GM23338 (cell line): ENCODE measurements at regions not wholly inside any gene's neighbourhood (a gene's known extent, or its start where the extent isn't known, plus 50 kb on each side); places are given as distances from the start of the nearest gene placed in this dataset.

Experiments
- ATAC-seq: fragments of 200-7000 bp; cut with Tn5 transposase; 3 replicates; pipeline ENCODE4 v1.9.1; 2020
- DNase-seq: peaks from one replicate; pipeline ENCODE4 v3.0.0-alpha.2; 2015; ENCODE audit warnings: low spot score
- H2AFZ ChIP-seq: fragments of 200-600 bp; sonication (generic); 2 replicates; pipeline ENCODE4 v1.8.0; 2016; ENCODE audit warnings: antibody characterized with exemption, mild to moderate bottlenecking, moderate library complexity
- H3F3A ChIP-seq: fragments of 200-600 bp; sonication (generic); replicated peaks from 2 replicates; pipeline ENCODE4 v1.8.0; 2017; ENCODE audit warnings: antibody characterized with exemption, mixed run types, low read depth
- H3K27ac ChIP-seq: fragments of 200-600 bp; sonication (generic); 2 replicates; pipeline ENCODE4 v1.6.1; 2016; ENCODE audit warnings: low read depth
- H3K27me3 ChIP-seq: fragments of 200-600 bp; sonication (generic); 2 replicates; pipeline ENCODE4 v1.8.0; 2016; ENCODE audit warnings: mild to moderate bottlenecking, mixed run types, moderate library complexity; ENCODE audit not compliant: insufficient read depth
- H3K36me3 ChIP-seq: fragments of 200-600 bp; sonication (generic); 2 replicates; pipeline ENCODE4 v1.8.0; 2016; ENCODE audit warnings: mild to moderate bottlenecking; ENCODE audit not compliant: insufficient read depth
- H3K4me1 ChIP-seq: fragments of 200-600 bp; sonication (generic); 2 replicates; pipeline ENCODE4 v1.8.0; 2016; ENCODE audit warnings: mild to moderate bottlenecking, moderate library complexity; ENCODE audit not compliant: insufficient read depth
- H3K4me2 ChIP-seq: fragments of 200-600 bp; sonication (generic); 2 replicates; pipeline ENCODE4 v1.7.1; 2017; ENCODE audit warnings: mixed run types
- H3K4me3 ChIP-seq: fragments of 200-600 bp; sonication (generic); 2 replicates; pipeline ENCODE4 v1.6.1; 2016; ENCODE audit warnings: mixed run types
- H3K79me2 ChIP-seq: fragments of 200-600 bp; sonication (generic); replicated peaks from 2 replicates; pipeline ENCODE4 v1.8.0; 2017; ENCODE audit warnings: mild to moderate bottlenecking; ENCODE audit not compliant: insufficient read depth
- H3K9me2 ChIP-seq: fragments of 200-600 bp; sonication (generic); 2 replicates; pipeline ENCODE4 v1.8.0; 2017; ENCODE audit not compliant: insufficient read depth
- H4K20me1 ChIP-seq: fragments of 200-600 bp; sonication (generic); replicated peaks from 2 replicates; pipeline ENCODE4 v1.8.0; 2017; ENCODE audit warnings: mild to moderate bottlenecking; ENCODE audit not compliant: insufficient read depth
- H3K27ac Mint-ChIP-seq: 2 replicates; pipeline ENCODE4 v1.8.0; 2020; ENCODE audit warnings: inconsistent platforms, mild to moderate bottlenecking, moderate library complexity, mixed read lengths
- H3K27me3 Mint-ChIP-seq: 3 replicates; pipeline ENCODE4 v1.8.0; 2022; ENCODE audit warnings: low read depth, mild to moderate bottlenecking, moderate library complexity, mixed read lengths, inconsistent platforms; ENCODE audit not compliant: insufficient read depth, poor library complexity
- H3K36me3 Mint-ChIP-seq: 3 replicates; pipeline ENCODE4 v1.8.0; 2021; ENCODE audit warnings: low read depth, mild to moderate bottlenecking, inconsistent platforms, moderate library complexity, mixed read lengths
- H3K4me1 Mint-ChIP-seq: 3 replicates; pipeline ENCODE4 v1.8.0; 2020; ENCODE audit warnings: mild to moderate bottlenecking, inconsistent platforms, mixed read lengths
- H3K4me3 Mint-ChIP-seq: 3 replicates; pipeline ENCODE4 v1.8.0; 2021; ENCODE audit warnings: moderate library complexity, mild to moderate bottlenecking, inconsistent platforms, mixed read lengths
- H3K9me3 Mint-ChIP-seq: 3 replicates; pipeline ENCODE4 v1.8.0; 2020; ENCODE audit warnings: moderate library complexity, mild to moderate bottlenecking, inconsistent platforms, mixed read lengths
- CREB1 ChIP-seq: fragments of 250-450 bp; sonication (Bioruptor Pico); IDR thresholded peaks from 2 replicates; pipeline ENCODE4 v1.5.0; 2020; ENCODE audit warnings: low read depth, mild to moderate bottlenecking, moderate library complexity
- CTCF ChIP-seq, 2 experiments: fragments of 200-600 bp in 1 of 2; sonication (generic) in 1 of 2; conservative IDR thresholded peaks; 2 replicates each; pipeline versions ENCODE4 v1.5.1 to v1.6.1; 2016 to 2017; ENCODE audit warnings: antibody characterized with exemption in 2 of 2, low read depth in 2 of 2, mild to moderate bottlenecking in 2 of 2, moderate library complexity in 1 of 2
- EZH2 ChIP-seq: fragments of 200-600 bp; sonication (generic); IDR thresholded peaks from one replicate; pipeline ENCODE4 v1.8.0; 2017; ENCODE audit warnings: antibody characterized with exemption, mild to moderate bottlenecking, low read depth; ENCODE audit not compliant: unreplicated experiment
- EZH2phosphoT487 ChIP-seq: fragments of 200-600 bp; sonication (generic); IDR thresholded peaks from one replicate; pipeline ENCODE4 v1.8.1; 2018; ENCODE audit warnings: antibody characterized with exemption; ENCODE audit not compliant: unreplicated experiment
- JUNB ChIP-seq: IDR thresholded peaks from one replicate; pipeline ENCODE4 v1.6.1; 2016; ENCODE audit warnings: antibody characterized with exemption; ENCODE audit not compliant: unreplicated experiment
- POLR2AphosphoS5 ChIP-seq: IDR thresholded peaks from 2 replicates; pipeline ENCODE4 v1.6.1; 2016; ENCODE audit warnings: antibody characterized with exemption, low read depth
- STAT1 ChIP-seq: IDR thresholded peaks from one replicate; pipeline ENCODE4 v1.6.1; 2016; ENCODE audit warnings: antibody characterized with exemption; ENCODE audit not compliant: unreplicated experiment
- ZNF114 ChIP-seq: fragments of 250-450 bp; sonication (Bioruptor Pico); IDR thresholded peaks from 2 replicates; pipeline ENCODE4 v1.5.0; 2020; ENCODE audit warnings: mild to moderate bottlenecking, moderate library complexity
- ZNF331 ChIP-seq: fragments of 250-450 bp; sonication (Bioruptor Pico); IDR thresholded peaks from 2 replicates; pipeline ENCODE4 v1.5.0; 2020; ENCODE audit warnings: low read depth, mild to moderate bottlenecking, moderate library complexity
- TF ChIP-seq, protein P1 (sequence below): IDR thresholded peaks from one replicate; pipeline ENCODE4 v1.6.1; 2018; ENCODE audit warnings: antibody characterized with exemption; ENCODE audit not compliant: unreplicated experiment
- TF ChIP-seq, protein P2 (sequence below): IDR thresholded peaks from 2 replicates; pipeline ENCODE4 v1.6.1; 2016; ENCODE audit warnings: antibody characterized with exemption

- Mint-ChIP-seq H3K27ac (no peak overlapping the region), H3K9me3 (no peaks in the 10 kb centered on the region), H3K36me3 (no peaks in the 10 kb centered on the region), H3K4me3 (no peak overlapping the region), H3K4me1 (no peaks in the 10 kb centered on the region), H3K27me3 (no peaks in the 10 kb centered on the region)
- Histone ChIP-seq H3K9me2 (no peaks in the 10 kb centered on the region), H4K20me1 (no peaks in the 10 kb centered on the region), H3K4me2 (no peak overlapping the region), H3K4me1 (no peaks in the 10 kb centered on the region), H3K36me3 (no peaks in the 10 kb centered on the region), H3K79me2 (no peaks in the 10 kb centered on the region), H3K27ac (no peak overlapping the region), H2AFZ (no peak overlapping the region), H3F3A (no peaks in the 10 kb centered on the region), H3K27me3 (no peaks in the 10 kb centered on the region), H3K4me3 (no peak overlapping the region)
- DNase-seq (no peak), ATAC-seq (no peak)
- no peak for TF ChIP-seq EZH2
- TF ChIP-seq, protein P1, sequence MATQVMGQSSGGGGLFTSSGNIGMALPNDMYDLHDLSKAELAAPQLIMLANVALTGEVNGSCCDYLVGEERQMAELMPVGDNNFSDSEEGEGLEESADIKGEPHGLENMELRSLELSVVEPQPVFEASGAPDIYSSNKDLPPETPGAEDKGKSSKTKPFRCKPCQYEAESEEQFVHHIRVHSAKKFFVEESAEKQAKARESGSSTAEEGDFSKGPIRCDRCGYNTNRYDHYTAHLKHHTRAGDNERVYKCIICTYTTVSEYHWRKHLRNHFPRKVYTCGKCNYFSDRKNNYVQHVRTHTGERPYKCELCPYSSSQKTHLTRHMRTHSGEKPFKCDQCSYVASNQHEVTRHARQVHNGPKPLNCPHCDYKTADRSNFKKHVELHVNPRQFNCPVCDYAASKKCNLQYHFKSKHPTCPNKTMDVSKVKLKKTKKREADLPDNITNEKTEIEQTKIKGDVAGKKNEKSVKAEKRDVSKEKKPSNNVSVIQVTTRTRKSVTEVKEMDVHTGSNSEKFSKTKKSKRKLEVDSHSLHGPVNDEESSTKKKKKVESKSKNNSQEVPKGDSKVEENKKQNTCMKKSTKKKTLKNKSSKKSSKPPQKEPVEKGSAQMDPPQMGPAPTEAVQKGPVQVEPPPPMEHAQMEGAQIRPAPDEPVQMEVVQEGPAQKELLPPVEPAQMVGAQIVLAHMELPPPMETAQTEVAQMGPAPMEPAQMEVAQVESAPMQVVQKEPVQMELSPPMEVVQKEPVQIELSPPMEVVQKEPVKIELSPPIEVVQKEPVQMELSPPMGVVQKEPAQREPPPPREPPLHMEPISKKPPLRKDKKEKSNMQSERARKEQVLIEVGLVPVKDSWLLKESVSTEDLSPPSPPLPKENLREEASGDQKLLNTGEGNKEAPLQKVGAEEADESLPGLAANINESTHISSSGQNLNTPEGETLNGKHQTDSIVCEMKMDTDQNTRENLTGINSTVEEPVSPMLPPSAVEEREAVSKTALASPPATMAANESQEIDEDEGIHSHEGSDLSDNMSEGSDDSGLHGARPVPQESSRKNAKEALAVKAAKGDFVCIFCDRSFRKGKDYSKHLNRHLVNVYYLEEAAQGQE = no peak
- TF ChIP-seq STAT1 = no peak
Observed at GRCh38 chr1:98404866-98405265, 256.7 kb upstream of the SNX7 start.

GRCh38 chr1:98403963-98404480 lies 257.5 kb upstream of the SNX7 start:
- Mint-ChIP-seq H3K4me1 (no peaks in the 10 kb centered on the region), H3K4me3 (no peak overlapping the region), H3K9me3 (no peaks in the 10 kb centered on the region), H3K27ac (no peak overlapping the region), H3K27me3 (no peaks in the 10 kb centered on the region), H3K36me3 (no peaks in the 10 kb centered on the region)
- Histone ChIP-seq H2AFZ (no peak overlapping the region), H4K20me1 (no peaks in the 10 kb centered on the region), H3K79me2 (no peaks in the 10 kb centered on the region), H3K4me3 (no peak overlapping the region), H3K4me1 (no peaks in the 10 kb centered on the region), H3K4me2 (no peak overlapping the region), H3K27me3 (no peaks in the 10 kb centered on the region), H3K36me3 (no peaks in the 10 kb centered on the region), H3K27ac (no peak overlapping the region), H3F3A (no peaks in the 10 kb centered on the region), H3K9me2 (no peaks in the 10 kb centered on the region)
- DNase-seq (no peak), ATAC-seq (no peak)
- TF ChIP-seq POLR2AphosphoS5 (no peak), CTCF (conservative IDR thresholded peaks at IDR 0.05; ENCODE audit: low read depth in 2 of 2) (no peak), ZNF114 (CRISPR knock-in tag) (no peak), STAT1 (no peak), EZH2 (no peak), CREB1 (CRISPR knock-in tag) (no peak), EZH2phosphoT487 (no peak), ZNF331 (CRISPR knock-in tag) (no peak), JUNB (no peak)
- TF ChIP-seq, protein P2, sequence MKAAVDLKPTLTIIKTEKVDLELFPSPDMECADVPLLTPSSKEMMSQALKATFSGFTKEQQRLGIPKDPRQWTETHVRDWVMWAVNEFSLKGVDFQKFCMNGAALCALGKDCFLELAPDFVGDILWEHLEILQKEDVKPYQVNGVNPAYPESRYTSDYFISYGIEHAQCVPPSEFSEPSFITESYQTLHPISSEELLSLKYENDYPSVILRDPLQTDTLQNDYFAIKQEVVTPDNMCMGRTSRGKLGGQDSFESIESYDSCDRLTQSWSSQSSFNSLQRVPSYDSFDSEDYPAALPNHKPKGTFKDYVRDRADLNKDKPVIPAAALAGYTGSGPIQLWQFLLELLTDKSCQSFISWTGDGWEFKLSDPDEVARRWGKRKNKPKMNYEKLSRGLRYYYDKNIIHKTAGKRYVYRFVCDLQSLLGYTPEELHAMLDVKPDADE = no peak
- TF ChIP-seq, protein P1 = no peak
